ENCODE measurements at regions not wholly inside any gene's neighbourhood (a gene's known extent, or its start where the extent isn't known, plus 50 kb on each side); places are given as distances from the start of the nearest gene placed in this dataset.

GRCh38 chr18:24731981-24732380 lies 271.5 kb downstream of the HRH4 start:
- DNase-seq (no peak), ATAC-seq (no peak)
- no peaks in the 10 kb centered on the region for H3K36me3 ChIP-seq (ENCODE audit: control insufficient read depth, insufficient read depth, low read length)
- Mint-ChIP-seq H3K27me3 (ENCODE audit: low read depth in 2 of 2) (peaks cover 7 to 11% of the 10 kb centered on the region in 2 donors), H3K4me1 (no peaks in the 10 kb centered on the region), H3K9me3 (no peaks in the 10 kb centered on the region), H3K4me3 (no peak overlapping the region), H3K27ac (no peak overlapping the region), H3K36me3 (no peaks in the 10 kb centered on the region)
- H3K27me3 ChIP-seq (ENCODE audit: control insufficient read depth, insufficient read depth, low read length), result no peaks in the 10 kb centered on the region
- no peaks in the 10 kb centered on the region for H3K9me3 ChIP-seq (ENCODE audit: control insufficient read depth, insufficient read depth, low read length)
- no peak for TF ChIP-seq CTCF (IDR thresholded peaks at IDR 0.05)
- H3K4me3 ChIP-seq (ENCODE audit: low read length), result no peak overlapping the region
- no peak overlapping the region for H3K27ac ChIP-seq (ENCODE audit: low read length)
- WGBS (ENCODE audit: insufficient coverage), result 100% methylated on average over 2 of the region's 3 CpGs
- intact Hi-C loops (cut with micrococcal nuclease), result no loop called here
- no peaks in the 10 kb centered on the region for H3K4me1 ChIP-seq (ENCODE audit: control insufficient read depth, insufficient read depth, low read length)

GRCh38 chr18:24734058-24734457 lies 273.6 kb downstream of the HRH4 start:
- no peak for TF ChIP-seq CTCF (IDR thresholded peaks at IDR 0.05)
- H3K4me1 Mint-ChIP-seq, result no peaks in the 10 kb centered on the region
- no peak overlapping the region for H3K27ac Mint-ChIP-seq
- no peaks in the 10 kb centered on the region for H3K36me3 Mint-ChIP-seq
- no peaks in the 10 kb centered on the region for H3K9me3 Mint-ChIP-seq
- no peak overlapping the region for H3K4me3 Mint-ChIP-seq
- intact Hi-C loops (cut with micrococcal nuclease), result no loop called here
- no peak for ATAC-seq
- Histone ChIP-seq H3K4me1 (ENCODE audit: control insufficient read depth, insufficient read depth, low read length) (no peaks in the 10 kb centered on the region), H3K27me3 (ENCODE audit: control insufficient read depth, insufficient read depth, low read length) (no peaks in the 10 kb centered on the region), H3K27ac (ENCODE audit: low read length) (no peak overlapping the region), H3K36me3 (ENCODE audit: control insufficient read depth, insufficient read depth, low read length) (no peaks in the 10 kb centered on the region), H3K4me3 (ENCODE audit: low read length) (no peak overlapping the region), H3K9me3 (ENCODE audit: control insufficient read depth, insufficient read depth, low read length) (no peaks in the 10 kb centered on the region)
- peaks cover 0 to 8% of the 10 kb centered on the region in 2 donors for H3K27me3 Mint-ChIP-seq (ENCODE audit: low read depth in 2 of 2)
- DNase-seq, result no peak
- WGBS (ENCODE audit: insufficient coverage), result 88% methylated on average over 11 of the region's 11 CpGs

DNA sequence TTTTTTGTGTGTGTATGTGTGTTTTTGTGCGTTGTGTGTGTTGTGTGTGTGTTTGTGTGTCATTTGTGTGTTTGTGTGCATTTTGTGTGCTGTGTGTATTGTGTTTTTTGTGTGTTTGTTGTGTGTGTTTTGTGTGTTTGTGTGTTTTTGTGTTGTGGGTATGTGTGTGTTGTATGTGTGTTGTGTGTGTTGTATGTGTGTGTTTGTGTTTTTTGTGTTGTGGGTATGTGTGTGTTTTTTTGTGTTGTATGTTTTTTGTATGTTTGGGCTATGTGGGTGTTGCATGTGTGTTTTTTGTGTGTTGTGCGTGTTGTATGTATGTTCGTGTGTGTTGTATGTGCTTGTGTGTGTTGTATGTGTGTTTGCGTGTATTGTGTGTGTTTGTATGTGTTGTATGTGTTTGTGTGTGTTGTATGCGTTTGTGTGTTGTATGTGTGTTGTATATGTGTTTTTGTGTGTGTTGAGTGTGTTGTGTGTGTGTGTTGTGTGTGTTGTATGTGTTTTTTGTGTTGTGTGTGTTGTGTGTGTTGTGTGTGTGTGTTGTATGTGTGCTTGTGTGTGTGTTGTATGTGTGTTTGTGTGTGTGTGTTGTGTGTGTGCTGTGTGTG lies 275.3 kb downstream of the HRH4 start:
- H3K4me1 ChIP-seq (ENCODE audit: control insufficient read depth, insufficient read depth, low read length), result no peaks in the 10 kb centered on the region
- intact Hi-C loops (cut with micrococcal nuclease), result no loop called here
- H3K27me3 ChIP-seq (ENCODE audit: control insufficient read depth, insufficient read depth, low read length), result no peaks in the 10 kb centered on the region
- no peaks in the 10 kb centered on the region for H3K36me3 ChIP-seq (ENCODE audit: control insufficient read depth, insufficient read depth, low read length)
- DNase-seq, result no peak
- no peak for TF ChIP-seq CTCF (IDR thresholded peaks at IDR 0.05)
- ATAC-seq, result no peak
- no peak overlapping the region for H3K27ac ChIP-seq (ENCODE audit: low read length)
- no peak overlapping the region for H3K4me3 ChIP-seq (ENCODE audit: low read length)
- Mint-ChIP-seq H3K9me3 (no peaks in the 10 kb centered on the region), H3K36me3 (no peaks in the 10 kb centered on the region), H3K27ac (no peak overlapping the region), H3K27me3 (ENCODE audit: low read depth in 2 of 2) (peaks cover 0 to 1% of the 10 kb centered on the region in 2 donors), H3K4me3 (no peak overlapping the region), H3K4me1 (no peaks in the 10 kb centered on the region)
- 92% methylated on average over 5 of the region's 5 CpGs for WGBS (ENCODE audit: insufficient coverage)
- no peaks in the 10 kb centered on the region for H3K9me3 ChIP-seq (ENCODE audit: control insufficient read depth, insufficient read depth, low read length)

GRCh38 chr18:24736662-24737330 lies 276.4 kb downstream of the HRH4 start:
- Histone ChIP-seq H3K27me3 (ENCODE audit: control insufficient read depth, insufficient read depth, low read length) (no peaks in the 10 kb centered on the region), H3K36me3 (ENCODE audit: control insufficient read depth, insufficient read depth, low read length) (no peaks in the 10 kb centered on the region), H3K4me1 (ENCODE audit: control insufficient read depth, insufficient read depth, low read length) (no peaks in the 10 kb centered on the region), H3K9me3 (ENCODE audit: control insufficient read depth, insufficient read depth, low read length) (no peaks in the 10 kb centered on the region), H3K4me3 (ENCODE audit: low read length) (no peak overlapping the region), H3K27ac (ENCODE audit: low read length) (no peak overlapping the region)
- Mint-ChIP-seq H3K4me3 (no peak overlapping the region), H3K27ac (no peak overlapping the region), H3K4me1 (no peaks in the 10 kb centered on the region), H3K27me3 (ENCODE audit: low read depth in 2 of 2) (peaks cover 0 to 7% of the 10 kb centered on the region in 2 donors), H3K36me3 (no peaks in the 10 kb centered on the region), H3K9me3 (no peaks in the 10 kb centered on the region)
- WGBS (ENCODE audit: insufficient coverage), result 94% methylated on average over 8 of the region's 8 CpGs
- ATAC-seq, result no peak
- no peak for DNase-seq
- no peak for TF ChIP-seq CTCF (IDR thresholded peaks at IDR 0.05)
- intact Hi-C loops (cut with micrococcal nuclease), result no loop called here
